ENCODE measurements at regions not wholly inside any gene's neighbourhood (a gene's known extent, or its start where the extent isn't known, plus 50 kb on each side); places are given as distances from the start of the nearest gene placed in this dataset.
"Not testable (repeated sequence)": the region's sequence is repeated elsewhere in the genome, so short reads cannot be mapped to it uniquely, and the experiment has no call there.

DNA sequence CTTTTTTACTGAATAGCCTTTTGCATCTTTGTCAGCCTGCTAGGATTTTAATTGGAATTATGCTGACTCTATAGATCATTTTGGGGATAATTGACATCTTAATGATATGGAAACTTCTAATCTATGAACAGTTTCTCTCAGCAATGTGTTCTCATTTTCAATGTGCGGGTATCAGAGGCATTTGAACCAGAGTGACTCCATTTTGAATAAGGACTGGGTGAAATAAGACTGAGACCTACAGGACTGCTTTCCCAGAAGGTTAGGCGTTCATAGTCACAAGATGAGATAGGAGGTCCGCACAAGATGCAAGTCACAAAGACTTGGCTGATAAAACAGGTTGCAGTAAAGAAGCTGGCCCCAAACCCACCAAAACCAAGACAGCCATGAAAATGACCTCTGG is 140.5 kb downstream of the IGLL1 start:
- DNase-seq (ENCODE audit: low read depth in 2 of 2, low spot score in 1 of 2), result not testable (repeated sequence)

DNA sequence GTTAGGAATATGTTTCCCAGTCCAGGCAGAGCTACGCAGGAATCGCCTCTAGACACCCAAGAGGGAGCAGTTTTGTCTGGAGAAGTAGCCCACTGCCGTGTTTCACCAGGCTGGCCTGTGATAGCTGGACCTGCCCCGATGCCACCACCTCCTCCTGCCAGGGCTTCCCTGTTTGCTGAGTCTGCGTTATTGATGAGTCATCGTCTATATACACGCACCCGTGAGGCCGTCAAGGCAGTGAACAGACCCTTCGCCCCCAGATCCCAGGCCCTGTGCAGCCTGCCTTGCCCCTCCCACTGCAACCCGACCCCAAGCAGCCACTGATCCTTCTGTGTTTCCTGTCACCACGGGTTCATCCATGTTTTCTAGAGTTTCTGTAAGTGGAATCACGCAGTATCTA is 141.9 kb downstream of the IGLL1 start:
- DNase-seq (ENCODE audit: low read depth in 2 of 2, low spot score in 1 of 2), result no peak

DNA sequence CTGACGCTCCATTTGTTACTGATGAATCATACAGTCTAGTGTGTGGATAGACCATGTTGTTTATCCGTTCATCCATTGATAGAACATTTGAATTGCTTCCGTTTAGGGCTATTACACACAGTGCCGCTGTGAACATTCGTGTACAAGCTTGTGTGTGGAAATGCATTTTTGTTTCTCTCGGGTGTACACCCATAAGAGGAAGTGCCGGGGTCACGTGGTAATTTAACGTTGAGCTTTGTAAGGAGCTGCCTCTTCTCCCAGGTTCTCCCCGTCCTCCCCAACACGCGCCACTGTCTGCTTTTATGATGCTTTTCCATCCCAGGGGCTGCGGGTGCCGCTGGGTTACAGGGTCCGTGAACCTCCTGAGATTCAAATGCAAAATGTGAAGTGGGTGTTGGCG is 142.3 kb downstream of the IGLL1 start:
- DNase-seq (ENCODE audit: low read depth in 2 of 2, low spot score in 1 of 2), result no peak

DNA sequence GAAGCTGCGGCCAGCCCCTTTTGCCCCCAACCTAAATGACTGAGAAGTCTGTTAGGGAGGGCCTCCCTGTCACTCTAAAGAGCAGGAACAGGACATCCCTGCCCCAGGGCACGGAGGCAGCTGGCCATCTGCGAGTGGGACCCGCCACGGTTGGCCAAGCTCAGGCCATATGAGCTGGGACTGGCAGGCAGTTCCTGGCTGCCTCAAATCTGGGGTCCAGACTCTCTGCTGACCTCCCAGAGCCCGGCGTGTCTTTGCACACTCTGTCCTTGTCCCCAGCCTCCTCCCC is 143.0 kb downstream of the IGLL1 start:
- DNase-seq (ENCODE audit: low read depth in 2 of 2, low spot score in 1 of 2), result not testable (repeated sequence)

DNA sequence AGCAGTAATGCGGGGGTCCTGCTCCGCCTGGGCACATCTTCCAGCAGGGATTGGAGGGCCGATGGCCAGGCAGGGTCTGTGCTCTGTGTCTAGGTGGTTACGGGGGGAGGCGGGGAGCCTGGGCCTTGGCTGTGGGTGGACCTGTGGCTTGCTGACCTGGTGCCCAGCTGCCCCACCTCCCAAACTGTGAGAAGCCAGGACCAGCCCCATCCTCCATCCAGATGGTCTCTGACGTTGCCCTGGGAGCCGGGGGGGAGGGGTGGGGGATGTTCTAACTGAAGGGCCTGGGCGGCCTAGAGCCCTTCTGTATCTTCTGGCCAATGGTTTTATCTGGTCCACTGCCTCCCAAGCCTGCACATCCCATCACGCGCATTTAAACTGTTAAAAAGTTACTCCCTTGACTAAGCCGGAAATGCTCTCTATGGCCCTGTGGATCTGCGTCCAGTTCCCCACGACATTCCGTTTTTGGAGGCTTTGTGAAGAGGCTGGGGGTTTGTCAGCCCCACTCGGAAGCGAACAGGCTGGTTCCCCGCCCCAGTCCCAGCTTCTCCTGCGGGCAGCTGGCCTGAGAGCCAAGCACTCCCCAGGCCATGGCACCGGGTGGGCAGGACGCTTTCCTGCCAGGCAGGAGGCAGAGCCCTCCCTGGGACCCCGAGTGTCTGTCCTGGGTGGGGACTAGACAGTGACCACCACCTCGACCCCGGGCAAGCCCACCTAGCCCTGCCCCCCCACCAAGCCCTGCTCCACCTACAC is 143.6 kb downstream of the IGLL1 start:
- not testable (repeated sequence) for DNase-seq (ENCODE audit: low read depth in 2 of 2, low spot score in 1 of 2)

DNA sequence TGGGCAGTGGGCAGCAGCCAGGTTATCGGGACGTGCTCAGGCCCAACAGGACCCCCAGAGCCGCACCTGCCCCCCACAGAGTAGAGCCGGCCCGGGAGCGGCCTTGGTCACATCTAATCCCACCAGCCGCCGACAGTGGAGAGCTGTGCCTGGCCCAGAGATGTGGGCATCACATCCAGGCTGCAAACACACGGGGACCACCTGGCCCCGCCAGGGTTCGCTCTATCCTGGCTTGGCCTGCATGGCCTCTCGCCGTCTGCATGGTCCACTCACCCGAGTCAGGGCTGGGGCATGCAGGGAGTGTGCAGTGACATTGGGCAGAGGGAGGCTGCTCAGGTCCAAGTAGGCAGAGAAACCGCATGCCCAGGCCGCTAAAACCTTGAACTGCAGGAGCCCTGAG is 144.9 kb downstream of the IGLL1 start:
- DNase-seq (ENCODE audit: low read depth in 2 of 2, low spot score in 1 of 2), result not testable (repeated sequence)

DNA sequence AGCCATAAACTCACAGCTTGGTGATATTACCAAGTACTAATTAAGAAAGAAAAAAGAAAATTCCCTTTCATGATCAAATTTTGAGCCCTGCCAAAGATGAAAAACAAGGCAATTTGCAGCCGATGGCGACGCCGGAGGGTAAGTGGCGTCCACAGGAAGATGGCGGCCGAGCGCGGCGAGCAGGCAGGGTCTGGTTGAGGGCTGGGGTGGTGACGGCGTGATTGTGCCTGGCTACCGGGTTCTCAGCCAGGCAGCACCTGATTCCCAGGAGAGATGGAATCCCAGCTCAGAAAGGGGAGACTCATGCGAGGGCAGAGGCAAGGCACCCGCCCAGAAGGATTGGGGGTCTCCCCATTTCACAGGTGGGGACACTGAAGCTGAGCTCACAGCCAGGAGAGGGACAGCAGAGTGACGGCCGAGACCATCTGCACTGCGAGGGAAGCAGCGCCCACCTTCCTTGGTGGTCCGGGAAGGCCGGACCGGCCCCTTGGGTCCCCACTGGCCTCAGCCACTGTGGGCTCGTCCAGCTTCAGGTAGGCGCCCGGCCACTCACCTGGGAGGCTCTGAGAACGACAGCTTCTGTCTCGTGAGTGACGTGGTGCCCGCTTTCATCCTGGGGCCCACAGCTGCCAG is 145.8 kb downstream of the IGLL1 start:
- not testable (repeated sequence) for DNase-seq (ENCODE audit: low read depth in 2 of 2, low spot score in 1 of 2)

DNA sequence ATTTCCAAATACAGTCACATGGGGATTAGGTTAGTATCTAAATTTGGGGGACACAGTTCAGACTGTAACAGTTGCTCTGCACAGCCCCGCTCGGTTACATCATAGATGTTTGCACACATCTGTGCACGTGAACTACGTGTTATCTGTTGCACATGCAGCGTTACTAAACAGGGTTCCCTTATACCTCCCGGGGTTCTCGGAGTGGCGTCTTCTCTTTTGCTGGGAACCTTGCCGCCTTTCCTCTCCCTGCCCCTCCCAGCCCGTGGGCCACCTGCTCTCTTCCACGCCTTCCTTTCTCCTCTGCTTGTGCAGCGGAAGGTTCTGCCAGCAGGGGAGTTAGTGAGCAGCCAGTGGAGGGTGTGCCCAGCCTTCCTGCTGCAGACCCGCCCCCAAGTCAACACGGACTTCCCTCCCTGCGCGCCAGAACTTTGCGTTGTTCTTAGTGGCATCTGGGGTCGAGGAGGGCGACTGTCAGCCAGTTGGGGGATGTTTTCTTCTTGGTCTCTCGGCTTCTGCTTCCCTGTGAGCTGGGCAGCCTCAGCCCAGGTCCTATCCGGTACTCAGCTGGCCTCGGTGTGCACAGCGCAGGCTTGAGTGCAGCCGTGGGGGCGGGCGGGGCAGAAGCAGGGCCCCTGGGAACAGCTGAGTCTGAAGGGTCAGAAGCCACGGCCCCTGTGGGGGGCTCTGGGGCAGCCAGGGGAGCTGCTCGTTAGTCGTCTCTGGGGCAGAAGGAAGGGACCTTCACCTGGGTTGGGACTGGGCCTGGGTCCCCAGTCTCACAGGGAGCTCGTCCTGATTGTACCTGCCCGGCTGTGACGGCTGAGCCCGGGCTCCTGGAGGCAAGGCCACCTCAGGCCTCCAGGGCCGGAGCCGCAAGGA is 146.7 kb downstream of the IGLL1 start:
- DNase-seq (ENCODE audit: low read depth in 2 of 2, low spot score in 1 of 2), result not testable (repeated sequence)

DNA sequence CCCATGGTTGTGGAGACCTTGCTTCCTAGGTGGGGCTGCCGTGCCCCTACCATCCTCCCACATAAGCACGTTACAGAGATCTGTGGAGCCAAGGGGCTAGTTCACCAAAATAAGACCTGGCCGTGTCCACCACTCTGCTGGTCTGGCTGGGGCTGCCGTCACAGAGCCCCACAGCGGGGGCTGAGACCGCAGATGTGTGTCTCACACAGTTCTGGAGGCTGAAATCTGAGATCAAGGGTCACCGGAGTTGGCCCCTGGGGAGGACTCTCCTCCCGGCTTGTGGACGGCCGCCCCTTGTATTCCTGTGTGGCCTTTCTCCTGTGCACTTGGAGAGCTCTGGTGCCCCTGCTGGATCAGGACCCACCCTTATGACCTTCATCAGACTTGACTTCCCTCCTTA is 147.4 kb downstream of the IGLL1 start:
- not testable (repeated sequence) for DNase-seq (ENCODE audit: low read depth in 2 of 2, low spot score in 1 of 2)

DNA sequence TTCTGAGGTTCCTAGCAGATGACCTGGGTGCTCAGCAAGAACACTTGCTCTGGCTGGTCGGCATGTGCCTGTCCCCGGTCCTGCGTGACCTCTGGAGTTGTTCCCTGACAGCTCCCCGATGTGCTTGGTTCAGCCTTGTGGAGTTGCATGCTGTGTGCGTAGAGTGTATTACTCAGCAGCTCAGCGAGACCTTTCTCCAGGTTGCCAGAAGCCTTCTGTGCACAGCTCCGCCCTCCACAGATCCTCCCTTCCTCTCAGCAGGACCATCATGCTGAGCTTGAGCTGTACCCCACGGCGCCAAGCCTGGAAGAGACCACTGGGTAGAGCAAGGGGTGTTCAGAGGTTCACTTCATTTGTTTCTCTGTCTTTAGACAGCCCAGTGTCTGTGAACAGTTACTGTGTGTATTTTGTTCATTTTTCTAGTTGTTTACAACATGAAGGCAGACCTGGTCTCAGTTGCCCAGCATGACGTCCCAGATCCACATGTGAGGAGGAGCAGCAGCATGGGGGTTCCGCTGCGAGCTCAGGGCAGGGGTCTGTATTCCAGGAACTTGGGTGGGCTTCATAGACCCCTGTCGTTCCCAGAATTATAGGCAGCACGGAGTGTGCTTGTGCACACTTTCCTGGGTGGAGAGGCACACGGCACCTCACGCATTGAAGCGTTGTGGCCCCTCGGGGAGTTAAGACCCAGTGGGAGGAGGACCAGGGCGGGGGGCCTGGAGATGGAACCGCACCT is 148.6 kb downstream of the IGLL1 start:
- no peak for DNase-seq (ENCODE audit: low read depth in 2 of 2, low spot score in 1 of 2)

DNA sequence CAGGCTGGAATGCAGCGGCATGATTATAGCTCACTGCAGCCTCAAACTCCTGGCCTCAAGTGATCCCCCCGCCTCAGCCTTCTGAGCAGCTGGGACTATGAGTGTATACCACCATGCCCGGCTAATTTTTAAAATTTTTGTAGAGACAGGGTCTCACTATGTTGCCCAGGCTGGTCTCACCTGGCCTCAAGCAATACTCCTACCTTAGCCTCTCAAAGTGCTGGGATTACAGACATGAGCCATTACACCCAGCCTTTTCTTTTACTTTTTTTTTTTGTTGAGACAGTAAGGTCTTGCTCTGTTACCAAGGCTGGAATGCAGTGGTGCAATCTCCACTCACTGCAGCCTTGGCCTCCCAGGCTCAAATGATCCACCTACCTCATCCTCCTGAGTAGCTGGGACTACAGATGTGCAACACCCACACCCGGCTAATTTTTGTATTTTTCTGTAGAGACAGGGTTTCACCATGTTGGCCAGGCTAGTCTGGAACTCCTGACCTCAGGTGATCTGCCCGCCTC is 155.5 kb downstream of the IGLL1 start:
- not testable (repeated sequence) for DNase-seq (ENCODE audit: low read depth in 2 of 2, low spot score in 1 of 2)

DNA sequence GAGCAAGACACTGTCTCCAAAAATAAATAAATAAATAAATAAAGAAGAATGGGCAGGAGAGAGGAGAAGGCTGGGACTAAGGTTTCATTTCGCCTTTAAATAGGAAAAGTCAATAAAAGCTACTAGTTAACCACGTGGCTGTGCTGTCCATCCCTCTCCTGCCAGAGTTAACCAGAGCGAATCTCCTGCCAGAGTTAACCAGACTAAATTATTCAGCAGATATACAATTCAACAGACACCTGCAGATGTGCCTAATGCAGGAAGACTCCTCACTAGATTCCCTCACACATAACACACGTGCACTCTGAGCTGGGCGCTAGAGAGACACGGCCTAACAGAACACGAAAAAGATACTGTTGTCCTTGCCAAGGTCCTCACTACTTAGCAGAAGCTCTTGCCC is 156.1 kb downstream of the IGLL1 start:
- DNase-seq (ENCODE audit: low read depth in 2 of 2, low spot score in 1 of 2), result no peak

DNA sequence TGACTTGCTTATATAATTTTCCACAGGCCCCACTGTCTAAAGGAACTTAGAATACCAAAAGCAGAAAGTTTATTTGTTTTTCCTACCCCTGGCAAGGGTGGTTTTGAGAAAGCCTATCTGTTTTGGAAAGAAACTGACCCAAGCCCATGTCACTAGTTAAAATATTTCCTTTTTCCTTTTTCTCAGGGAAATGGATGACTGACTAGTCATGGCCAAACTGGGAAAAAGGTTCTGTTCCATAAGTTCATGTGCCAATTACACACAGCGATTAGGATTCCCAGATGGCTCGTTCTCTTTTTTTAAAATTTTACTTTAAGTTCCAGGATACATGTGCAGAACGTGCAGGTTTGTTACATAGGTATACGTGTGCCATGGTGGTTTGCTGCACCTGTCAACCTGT is 157.8 kb downstream of the IGLL1 start:
- not testable (repeated sequence) for DNase-seq (ENCODE audit: low read depth in 2 of 2, low spot score in 1 of 2)

DNA sequence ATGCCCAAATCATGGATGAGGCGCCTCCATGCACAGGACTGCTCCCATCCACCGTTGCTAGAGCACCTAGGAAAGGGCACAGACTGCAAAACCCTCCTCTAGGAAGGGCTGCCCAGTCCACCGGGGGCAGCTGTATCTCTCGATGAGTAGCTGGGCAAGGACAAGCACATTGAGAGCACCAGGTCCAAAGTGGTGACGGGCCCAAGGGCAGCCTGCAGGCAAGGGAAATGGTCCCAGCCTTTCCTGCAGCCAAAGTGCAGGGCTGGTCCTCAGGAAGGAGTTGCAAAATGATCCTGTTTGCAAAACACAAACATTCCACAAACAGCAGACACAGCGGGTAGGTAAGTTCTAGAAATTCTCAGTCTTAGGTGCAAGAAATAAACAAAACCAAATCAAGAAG is 158.8 kb downstream of the IGLL1 start:
- DNase-seq (ENCODE audit: low read depth in 2 of 2, low spot score in 1 of 2), result not testable (repeated sequence)

DNA sequence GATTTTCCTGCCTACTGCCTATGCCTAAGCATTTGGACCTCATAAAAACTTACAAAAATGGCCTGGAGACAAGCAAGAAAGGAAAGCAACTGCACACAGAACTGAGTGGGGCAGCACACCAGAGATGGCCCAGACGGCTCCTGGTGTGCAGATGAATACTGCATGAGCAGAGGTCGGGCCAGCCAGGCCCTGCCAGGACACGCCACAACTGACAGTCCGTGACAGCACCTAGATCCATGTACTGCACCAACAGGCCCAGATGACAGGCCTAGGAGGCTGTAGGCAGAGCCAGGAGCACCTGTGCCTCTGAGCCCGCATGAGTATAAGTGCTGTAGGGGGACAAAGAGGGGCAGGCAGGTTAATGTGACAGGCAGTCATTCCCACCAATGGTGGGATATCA is 160.2 kb downstream of the IGLL1 start:
- no peak for DNase-seq (ENCODE audit: low read depth in 2 of 2, low spot score in 1 of 2)

DNA sequence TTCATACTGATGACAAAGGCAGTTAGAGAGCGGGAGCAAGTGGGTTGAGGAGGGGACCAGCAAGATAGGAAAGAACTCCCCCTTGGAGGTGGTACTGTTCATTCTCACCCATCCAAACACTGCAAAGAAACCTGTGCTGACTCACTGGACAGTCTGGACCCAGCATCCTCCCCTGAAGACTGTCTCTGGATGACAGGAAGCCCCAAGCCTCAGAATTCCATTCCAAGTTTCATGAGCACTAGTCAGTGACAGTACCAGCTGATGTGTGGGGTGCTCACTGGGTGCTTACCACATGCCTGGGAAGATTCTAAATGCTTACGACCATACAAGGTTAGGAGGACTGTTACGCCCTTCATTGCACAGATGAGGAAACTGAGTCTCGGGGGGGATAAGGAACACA is 160.9 kb downstream of the IGLL1 start:
- no peak for DNase-seq (ENCODE audit: low read depth in 2 of 2, low spot score in 1 of 2)

DNA sequence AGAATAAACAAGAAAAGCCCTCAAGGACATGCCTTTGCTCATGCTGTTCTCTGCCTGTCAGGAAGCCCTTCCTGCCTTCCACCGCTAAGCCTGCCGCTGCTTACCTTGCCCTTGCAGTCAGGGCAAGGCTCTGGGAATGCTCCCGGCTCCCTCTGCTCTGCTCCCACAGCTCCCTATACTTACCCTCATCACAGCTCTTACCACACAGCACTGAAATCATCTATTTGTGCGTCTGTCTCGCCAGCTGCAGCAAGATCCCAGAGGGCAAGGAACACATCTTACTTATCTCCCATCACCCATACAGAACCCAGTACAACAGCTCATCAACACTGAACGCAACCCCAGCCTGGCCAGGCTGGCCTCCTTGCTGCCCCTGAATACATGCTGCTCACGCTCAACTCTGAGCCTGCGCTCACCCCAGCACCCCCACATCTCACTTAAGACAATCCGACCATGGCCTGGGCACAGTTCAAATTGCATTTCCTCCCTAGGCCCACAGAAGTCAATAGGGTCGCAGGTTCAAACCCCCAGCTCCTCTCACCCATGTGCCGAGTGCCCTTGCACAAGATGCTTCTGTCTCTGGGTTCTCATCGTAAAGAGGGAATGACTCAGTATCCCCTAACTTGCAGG is 161.8 kb downstream of the IGLL1 start:
- no peak for DNase-seq (ENCODE audit: low read depth in 2 of 2, low spot score in 1 of 2)

DNA sequence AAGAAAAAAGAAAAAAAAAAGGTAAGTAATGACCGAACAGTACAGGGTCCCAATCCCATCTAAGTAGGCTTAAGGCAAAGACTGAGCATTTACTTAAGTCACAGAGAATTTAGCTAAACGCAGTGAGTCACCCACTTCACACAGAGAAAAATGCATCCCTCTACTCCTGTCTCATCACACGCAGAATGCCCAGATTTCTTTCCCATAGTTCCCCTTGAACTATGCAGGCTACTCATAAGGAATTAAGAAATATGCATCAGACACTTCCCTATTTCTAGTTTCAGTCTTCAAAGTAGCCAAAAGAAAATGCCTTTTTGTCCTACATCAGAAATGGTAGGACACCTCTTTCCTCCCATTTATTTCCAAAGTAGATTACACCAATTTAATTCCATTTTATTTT is 162.8 kb downstream of the IGLL1 start:
- not testable (repeated sequence) for DNase-seq (ENCODE audit: low read depth in 2 of 2, low spot score in 1 of 2)

DNA sequence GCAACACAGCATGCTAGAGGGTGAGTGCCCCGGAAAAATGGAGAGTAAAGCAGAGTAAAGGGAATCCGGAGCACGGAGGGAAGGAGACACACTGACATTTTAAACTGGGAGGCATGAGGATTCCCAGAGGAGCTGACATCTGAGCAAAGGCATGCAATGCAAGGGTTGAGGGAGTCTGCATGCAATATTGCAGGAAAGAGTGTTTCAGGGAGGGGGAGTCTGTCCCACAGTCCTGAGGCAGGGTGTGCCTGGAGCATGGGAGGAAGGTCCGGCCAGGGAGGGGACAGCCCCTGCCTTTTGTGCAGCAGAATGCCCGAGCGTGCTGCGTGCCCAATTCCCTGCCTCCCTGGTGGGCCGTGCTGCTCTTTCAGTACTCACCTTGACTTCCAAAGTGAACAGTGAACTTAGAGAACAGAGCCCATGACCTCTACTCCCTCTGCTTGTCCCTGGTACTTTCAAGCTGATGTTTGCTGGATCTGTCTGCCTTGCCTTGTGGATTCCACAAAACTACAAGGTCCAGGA is 163.9 kb downstream of the IGLL1 start:
- not testable (repeated sequence) for DNase-seq (ENCODE audit: low read depth in 2 of 2, low spot score in 1 of 2)

DNA sequence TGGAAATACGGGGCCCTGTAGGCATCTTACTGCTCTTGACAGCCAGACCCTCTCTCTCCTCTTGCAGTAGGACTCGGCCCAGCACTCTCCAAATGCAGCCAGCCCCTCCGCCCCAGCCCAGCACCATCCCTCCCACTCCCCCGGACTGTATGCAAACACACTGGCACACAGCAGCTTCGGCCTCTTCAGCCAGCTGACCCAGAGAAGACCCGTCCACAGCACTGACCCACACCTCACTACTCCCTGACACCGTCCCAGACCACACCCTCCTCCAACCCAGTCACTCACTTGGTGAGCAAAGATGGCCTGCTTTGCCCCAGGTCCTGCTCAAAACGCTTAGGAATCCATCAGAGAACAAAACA is 164.6 kb downstream of the IGLL1 start:
- DNase-seq (ENCODE audit: low read depth in 2 of 2, low spot score in 1 of 2), result no peak
